ENCODE measurements at regions not wholly inside any gene's neighbourhood (a gene's known extent, or its start where the extent isn't known, plus 50 kb on each side); places are given as distances from the start of the nearest gene placed in this dataset.

DNA sequence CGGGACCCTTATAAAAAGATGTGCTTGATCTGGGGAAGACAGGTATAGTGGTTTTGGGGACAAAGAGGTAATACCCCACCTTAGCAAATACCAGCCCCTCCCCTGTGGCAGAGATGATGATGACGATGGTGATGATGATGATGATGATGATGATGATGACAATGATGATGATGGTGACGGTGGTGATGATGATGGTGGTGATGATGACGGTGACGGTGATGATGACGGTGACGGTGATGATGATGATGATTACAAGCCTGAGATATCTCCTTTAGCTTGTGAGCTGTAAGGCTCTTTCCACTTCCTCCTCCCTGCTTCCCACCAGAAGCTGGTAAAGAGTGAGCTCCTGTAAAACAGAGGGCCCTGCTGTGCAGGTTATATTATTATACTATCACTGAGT is 89.5 kb upstream of the TMEM45B start:
- Histone ChIP-seq H3K27me3 (ENCODE audit: insufficient read depth, low read length) (no peaks in the 10 kb centered on the region), H2BK5ac (ENCODE audit: insufficient read length, low read length) (no peak overlapping the region), H3K56ac (ENCODE audit: insufficient read length, low read depth, low read length) (no peak overlapping the region), H3K27ac (ENCODE audit: insufficient read length, low read depth, low read length) (no peak overlapping the region), H3K4me1 (ENCODE audit: insufficient read depth, low read length) (no peaks in the 10 kb centered on the region), H2BK12ac (ENCODE audit: insufficient read length, low read depth, low read length) (no peak overlapping the region), H4K20me1 (ENCODE audit: control insufficient read depth, insufficient read depth, insufficient read length) (no peaks in the 10 kb centered on the region), H3K23ac (ENCODE audit: insufficient read length, low read depth, low read length) (no peak overlapping the region), H2AK5ac (ENCODE audit: insufficient read length, low read length) (no peak overlapping the region), H3K4ac (ENCODE audit: low read depth, low read length) (no peak overlapping the region), H3K14ac (ENCODE audit: insufficient read depth, low read length) (no peak overlapping the region), H3K79me2 (ENCODE audit: insufficient read depth, low read length) (no peaks in the 10 kb centered on the region), H3T11ph (ENCODE audit: low read length) (no peak overlapping the region), H2BK120ac (ENCODE audit: low read depth, low read length, poor library complexity, severe bottlenecking) (no peak overlapping the region), H2BK15ac (ENCODE audit: low read depth, low read length) (no peak overlapping the region), H3K18ac (ENCODE audit: insufficient read length, low read depth, low read length) (no peak overlapping the region), H3K4me2 (ENCODE audit: insufficient read depth, insufficient read length, low read length) (no peak overlapping the region), H3K9me3 (ENCODE audit: control insufficient read depth, low read depth, low read length) (no peaks in the 10 kb centered on the region), H2BK20ac (ENCODE audit: low read depth, low read length, poor library complexity, severe bottlenecking) (no peak overlapping the region), H4K8ac (replicated peaks; ENCODE audit: insufficient read length, low read depth, low read length) (no peak overlapping the region), H4K91ac (ENCODE audit: insufficient read length, low read depth, low read length) (no peak overlapping the region), H3K23me2 (ENCODE audit: insufficient read length, low read depth, low read length, poor library complexity, severe bottlenecking) (no peaks in the 10 kb centered on the region), H3K9ac (ENCODE audit: extremely low read depth, insufficient read length, low read length) (no peak overlapping the region), H2AFZ (ENCODE audit: low read length) (no peak overlapping the region), H4K5ac (ENCODE audit: insufficient read length, low read depth, low read length) (no peak overlapping the region), H3K79me1 (ENCODE audit: insufficient read depth, low read depth, low read length, poor library complexity, severe bottlenecking) (no peaks in the 10 kb centered on the region)
- no CpG with 5 or more reads among the region's 7 CpGs for WGBS (ENCODE audit: extremely low coverage, insufficient read length, low lambda C conversion rate)
- H3K27me3 Mint-ChIP-seq (ENCODE audit: low read depth), result peaks cover 3% of the 10 kb centered on the region; the same call in 1 of the 2 replicates
- H3K4me3 Mint-ChIP-seq, result no peak overlapping the region
- no peak overlapping the region for H3K27ac Mint-ChIP-seq
- H3K9me3 Mint-ChIP-seq, result no peaks in the 10 kb centered on the region
- TF ChIP-seq, protein P1, sequence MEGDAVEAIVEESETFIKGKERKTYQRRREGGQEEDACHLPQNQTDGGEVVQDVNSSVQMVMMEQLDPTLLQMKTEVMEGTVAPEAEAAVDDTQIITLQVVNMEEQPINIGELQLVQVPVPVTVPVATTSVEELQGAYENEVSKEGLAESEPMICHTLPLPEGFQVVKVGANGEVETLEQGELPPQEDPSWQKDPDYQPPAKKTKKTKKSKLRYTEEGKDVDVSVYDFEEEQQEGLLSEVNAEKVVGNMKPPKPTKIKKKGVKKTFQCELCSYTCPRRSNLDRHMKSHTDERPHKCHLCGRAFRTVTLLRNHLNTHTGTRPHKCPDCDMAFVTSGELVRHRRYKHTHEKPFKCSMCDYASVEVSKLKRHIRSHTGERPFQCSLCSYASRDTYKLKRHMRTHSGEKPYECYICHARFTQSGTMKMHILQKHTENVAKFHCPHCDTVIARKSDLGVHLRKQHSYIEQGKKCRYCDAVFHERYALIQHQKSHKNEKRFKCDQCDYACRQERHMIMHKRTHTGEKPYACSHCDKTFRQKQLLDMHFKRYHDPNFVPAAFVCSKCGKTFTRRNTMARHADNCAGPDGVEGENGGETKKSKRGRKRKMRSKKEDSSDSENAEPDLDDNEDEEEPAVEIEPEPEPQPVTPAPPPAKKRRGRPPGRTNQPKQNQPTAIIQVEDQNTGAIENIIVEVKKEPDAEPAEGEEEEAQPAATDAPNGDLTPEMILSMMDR (conservative IDR thresholded peaks at IDR 0.05), result no peak
- DNase-seq, result no peak
- H3K36me3 Mint-ChIP-seq (ENCODE audit: insufficient read depth in 1 of 3, low read depth in 3 of 3), result no peaks in the 10 kb centered on the region
- peaks cover 4% of the 10 kb centered on the region in 2 experiments; a peak in 3 of 4 replicates for H3K4me1 Mint-ChIP-seq
